H1 (cell line): ENCODE measurements at regions not wholly inside any gene's neighbourhood (a gene's known extent, or its start where the extent isn't known, plus 50 kb on each side); places are given as distances from the start of the nearest gene placed in this dataset.

Experiments
- CTCF ChIA-PET: fragments of 300-600 bp; sonication (Branson Sonifier 250); formaldehyde crosslinking; loops from one replicate; lab custom pipeline; 2021; ENCODE audit not compliant: partially characterized antibody; lab: Charles Lee
- POLR2A ChIA-PET: fragments of 300-600 bp; sonication (Branson Sonifier 250); formaldehyde crosslinking; loops from one replicate; lab custom pipeline; 2021; ENCODE audit warnings: inconsistent platforms; ENCODE audit not compliant: partially characterized antibody; lab: Charles Lee
- DNase-seq, 2 experiments: peaks; one replicate each; pipeline versions ENCODE4 v3.0.0 to v3.0.0-alpha.2; 2010 to 2022; ENCODE audit warnings: low spot score in 2 of 2, low read depth in 1 of 2, mixed read lengths in 1 of 2
- FAIRE-seq: peaks from 2 replicates; lab custom pipeline; 2011; peaks lifted over from hg19 to GRCh38; lab: Jason Lieb, UNC
- H2AFZ ChIP-seq: 2 replicates; pipeline ENCODE4 v1.8.1; 2012; ENCODE audit warnings: low read length, inconsistent platforms
- H2AK5ac ChIP-seq: 2 replicates; pipeline ENCODE4 v1.6.1; 2013; ENCODE audit warnings: low read depth, low read length
- H2BK120ac ChIP-seq: replicated peaks from 2 replicates; pipeline ENCODE3; 2013; ENCODE audit warnings: low read depth, low read length, inconsistent platforms
- H2BK12ac ChIP-seq: 2 replicates; pipeline ENCODE4 v1.6.1; 2013; ENCODE audit warnings: low read depth, low read length
- H2BK15ac ChIP-seq: 2 replicates; pipeline ENCODE4 v1.6.1; 2013; ENCODE audit warnings: low read length
- H2BK20ac ChIP-seq: 2 replicates; pipeline ENCODE4 v1.6.1; 2013; ENCODE audit warnings: low read length
- H2BK5ac ChIP-seq: 2 replicates; pipeline ENCODE4 v1.6.1; 2013; ENCODE audit warnings: low read depth, low read length
- H3K14ac ChIP-seq: 2 replicates; pipeline ENCODE4 v1.6.1; 2013; ENCODE audit warnings: inconsistent platforms; ENCODE audit not compliant: insufficient read length
- H3K18ac ChIP-seq: 2 replicates; pipeline ENCODE4 v1.6.1; 2013; ENCODE audit warnings: low read length; ENCODE audit errors: extremely low read depth
- H3K23ac ChIP-seq: 2 replicates; pipeline ENCODE4 v1.6.1; 2013; ENCODE audit warnings: inconsistent platforms; ENCODE audit not compliant: insufficient read length
- H3K23me2 ChIP-seq: 2 replicates; pipeline ENCODE4 v1.6.1; 2013; ENCODE audit warnings: low read depth, low read length
- H3K27ac ChIP-seq: 2 replicates; pipeline ENCODE4 v1.6.1; 2011; ENCODE audit warnings: low read depth, low read length, inconsistent platforms
- H3K27me3 ChIP-seq, 4 experiments: replicated peaks in 1 of 4; 1 replicate in 1 of 4; 2 replicates in 3 of 4; pipeline versions ENCODE4 v1.6.1 to v1.8.1; 2011 to 2013; ENCODE audit warnings: low read length in 3 of 4, mild to moderate bottlenecking in 3 of 4, inconsistent platforms in 2 of 4, mixed read lengths in 2 of 4, moderate library complexity in 1 of 4; ENCODE audit not compliant: control insufficient read depth in 3 of 4, insufficient read depth in 3 of 4; ENCODE audit errors: extremely low read depth in 1 of 4
- H3K36me3 ChIP-seq, 4 experiments: 2 replicates each; pipeline versions ENCODE4 v1.6.1 to v1.8.1; 2011 to 2013; ENCODE audit warnings: mild to moderate bottlenecking in 4 of 4, low read length in 3 of 4, moderate library complexity in 2 of 4, control low read depth in 1 of 4, inconsistent platforms in 1 of 4; ENCODE audit not compliant: insufficient read depth in 4 of 4, control insufficient read depth in 2 of 4
- H3K4ac ChIP-seq: replicated peaks from 2 replicates; pipeline ENCODE3; 2013; ENCODE audit warnings: low read length, low read depth, mixed read lengths, inconsistent platforms; ENCODE audit not compliant: insufficient read length
- H3K4me1 ChIP-seq, 4 experiments: replicated peaks in 1 of 4; 1 replicate in 1 of 4; 2 replicates in 3 of 4; pipeline versions ENCODE4 v1.6.1 to v1.8.1; 2011 to 2013; ENCODE audit warnings: low read length in 3 of 4, inconsistent platforms in 2 of 4, mixed read lengths in 1 of 4; ENCODE audit not compliant: insufficient read depth in 4 of 4, control insufficient read depth in 3 of 4
- H3K4me2 ChIP-seq, 2 experiments: 2 replicates each; pipeline versions ENCODE4 v1.6.1 to v1.8.1; 2011 to 2013; ENCODE audit warnings: low read depth in 2 of 2, low read length in 2 of 2, control low read depth in 1 of 2, inconsistent platforms in 1 of 2, mild to moderate bottlenecking in 1 of 2; ENCODE audit not compliant: insufficient read depth in 1 of 2
- H3K4me3 ChIP-seq, 4 experiments: fragments of 200-600, 300-600 bp in 1 of 4; sonication (generic), shearing (Covaris generic), sonication (Bioruptor Twin) in 1 of 4; 2 replicates each; pipeline versions ENCODE4 v1.5.1 to v1.8.1; 2011 to 2016; ENCODE audit warnings: low read length in 4 of 4, low read depth in 3 of 4, control low read depth in 2 of 4, inconsistent platforms in 2 of 4, mild to moderate bottlenecking in 2 of 4, mixed read lengths in 1 of 4, moderate library complexity in 1 of 4; ENCODE audit not compliant: insufficient read depth in 2 of 4; ENCODE audit errors: extremely low read depth in 1 of 4
- H3K56ac ChIP-seq: replicated peaks from 2 replicates; pipeline ENCODE3; 2013; ENCODE audit warnings: low read depth, mild to moderate bottlenecking, mixed read lengths, low read length, inconsistent platforms; ENCODE audit not compliant: insufficient read length
- H3K79me1 ChIP-seq: 2 replicates; pipeline ENCODE4 v1.6.1; 2013; ENCODE audit warnings: low read depth, low read length, control low read depth
- H3K79me2 ChIP-seq, 2 experiments: 2 replicates each; pipeline versions ENCODE4 v1.6.1 to v1.8.1; 2012 to 2013; ENCODE audit warnings: low read length in 2 of 2, mild to moderate bottlenecking in 2 of 2, inconsistent platforms in 1 of 2; ENCODE audit not compliant: insufficient read depth in 2 of 2, control insufficient read depth in 1 of 2
- H3K9ac ChIP-seq, 4 experiments: replicated peaks in 1 of 4; 1 replicate in 1 of 4; 2 replicates in 3 of 4; pipeline versions ENCODE4 v1.6.1 to v1.8.1; 2011 to 2013; ENCODE audit warnings: low read depth in 3 of 4, low read length in 3 of 4, control low read depth in 2 of 4, mild to moderate bottlenecking in 2 of 4, moderate library complexity in 2 of 4, inconsistent platforms in 1 of 4; ENCODE audit errors: extremely low read depth in 1 of 4
- H3K9me3 ChIP-seq, 2 experiments: 2 replicates each; pipeline versions ENCODE4 v1.6.1 to v1.8.1; 2012 to 2013; ENCODE audit warnings: mild to moderate bottlenecking in 2 of 2, moderate library complexity in 2 of 2, control low read depth in 1 of 2, inconsistent platforms in 1 of 2, low read depth in 1 of 2, low read length in 1 of 2, mixed read lengths in 1 of 2; ENCODE audit not compliant: insufficient read depth in 2 of 2
- H4K20me1 ChIP-seq, 2 experiments: replicated peaks in 1 of 2; 2 replicates each; pipeline versions ENCODE3 to v1.8.1; 2011 to 2013; ENCODE audit warnings: inconsistent platforms in 2 of 2, low read length in 2 of 2, mild to moderate bottlenecking in 1 of 2; ENCODE audit not compliant: insufficient read depth in 2 of 2, control insufficient read depth in 1 of 2
- H4K5ac ChIP-seq: 2 replicates; pipeline ENCODE4 v1.6.1; 2013; ENCODE audit warnings: low read length, low read depth, mixed read lengths, inconsistent platforms; ENCODE audit not compliant: insufficient read length
- H4K8ac ChIP-seq: 2 replicates; pipeline ENCODE4 v1.8.0; 2013; ENCODE audit warnings: mild to moderate bottlenecking, moderate library complexity, low read length, inconsistent platforms; ENCODE audit not compliant: insufficient read depth; ENCODE audit errors: extremely low read depth
- H4K91ac ChIP-seq: replicated peaks from 2 replicates; pipeline ENCODE3; 2013; ENCODE audit warnings: low read length, mixed read lengths, inconsistent platforms; ENCODE audit not compliant: insufficient read length
- CBX8 ChIP-seq: fragments of 300-800, 300-1000 bp; sonication (generic); IDR thresholded peaks from 2 replicates; pipeline ENCODE4 v1.7.1; 2016; ENCODE audit warnings: low read depth, low read length, borderline replicate concordance
- CHD2 ChIP-seq: IDR thresholded peaks from 2 replicates; pipeline ENCODE4 v1.6.1; 2012; ENCODE audit warnings: low read length, improper control_type of control experiment
- CTBP2 ChIP-seq: IDR thresholded peaks from 2 replicates; pipeline ENCODE4 v1.7.0; 2011; ENCODE audit warnings: borderline replicate concordance, mild to moderate bottlenecking, moderate library complexity, mixed read lengths, low read length; ENCODE audit not compliant: insufficient read depth, insufficient read length
- EGR1 ChIP-seq: IDR thresholded peaks from 2 replicates; pipeline ENCODE4 v1.6.1; 2011; ENCODE audit warnings: low read depth, low read length, borderline replicate concordance
- FOSL1 ChIP-seq: IDR thresholded peaks from 2 replicates; pipeline ENCODE4 v1.6.1; 2011; ENCODE audit warnings: mild to moderate bottlenecking, low read depth, low read length, moderate library complexity; ENCODE audit not compliant: insufficient read depth
- GTF2F1 ChIP-seq: IDR thresholded peaks from 2 replicates; pipeline ENCODE4 v1.6.1; 2012; ENCODE audit warnings: low read depth, low read length, improper control_type of control experiment, borderline replicate concordance
- HDAC6 ChIP-seq: IDR thresholded peaks from one replicate; pipeline ENCODE4 v1.7.1; 2012; ENCODE audit warnings: low read depth, mild to moderate bottlenecking, inconsistent platforms, low read length, moderate library complexity
- NANOG ChIP-seq: IDR thresholded peaks from 2 replicates; pipeline ENCODE4 v1.6.1; 2011; ENCODE audit warnings: low read length, low read depth, mild to moderate bottlenecking, inconsistent platforms; ENCODE audit not compliant: insufficient read depth, poor library complexity, severe bottlenecking
- POU5F1 ChIP-seq: IDR thresholded peaks from 2 replicates; pipeline ENCODE4 v1.6.1; 2011; ENCODE audit warnings: low read depth, mild to moderate bottlenecking, low read length, moderate library complexity
- RXRA ChIP-seq: IDR thresholded peaks from 2 replicates; pipeline ENCODE4 v1.6.1; 2011; ENCODE audit warnings: low read depth, mild to moderate bottlenecking, low read length, moderate library complexity; ENCODE audit not compliant: insufficient read depth
- SUZ12 ChIP-seq: fragments of 200-600 bp; sonication (generic); IDR thresholded peaks from 2 replicates; pipeline ENCODE4 v1.6.1; 2012; ENCODE audit warnings: mild to moderate bottlenecking, inconsistent platforms, low read length, moderate library complexity, mixed read lengths
- TAF1 ChIP-seq: IDR thresholded peaks from 2 replicates; pipeline ENCODE4 v1.6.1; 2011; ENCODE audit warnings: mild to moderate bottlenecking, low read depth, low read length
- ZNF274 ChIP-seq: IDR thresholded peaks from 2 replicates; pipeline ENCODE4 v1.7.0; 2012; ENCODE audit warnings: low read length, borderline replicate concordance; ENCODE audit errors: extremely low read depth

GRCh38 chr1:4428711-4429110 lies 225.7 kb upstream of the AJAP1 start:
- H3K79me1 ChIP-seq: no peaks in the 10 kb centered on the region
- no peak overlapping the region for H3K27ac ChIP-seq
- H4K20me1 ChIP-seq: peaks cover 0 to 2% of the 10 kb centered on the region in 2 experiments
- H3K4ac ChIP-seq: no peak overlapping the region
- CTCF ChIA-PET: no interaction called here
- no peak overlapping the region for H4K5ac ChIP-seq
- H3K4me1 ChIP-seq: no peaks in the 10 kb centered on the region; a peak in 1 of 7 replicates
- no peak overlapping the region for H3K18ac ChIP-seq
- DNase-seq (no peak), FAIRE-seq (no peak)
- no peak overlapping the region for H4K91ac ChIP-seq
- no peak overlapping the region for H3K56ac ChIP-seq
- no peak overlapping the region for H2BK5ac ChIP-seq
- no peak overlapping the region for H2BK20ac ChIP-seq
- H3K14ac ChIP-seq: no peak overlapping the region
- no peaks in the 10 kb centered on the region for H3K79me2 ChIP-seq
- peaks cover 2% of the 10 kb centered on the region; the same call in 1 of the 2 replicates for H3K23me2 ChIP-seq
- H3K23ac ChIP-seq: no peak overlapping the region
- H2BK15ac ChIP-seq: no peak overlapping the region
- H3K27me3 ChIP-seq: peaks cover 0 to 2% (median 0%) of the 10 kb centered on the region in 4 experiments; a peak in 1 of 7 replicates
- H3K9me3 ChIP-seq: peaks cover 6 to 46% of the 10 kb centered on the region in 2 experiments; a peak in 2 of 4 replicates
- no peak overlapping the region for H3K4me2 ChIP-seq
- no peak overlapping the region for H2BK120ac ChIP-seq
- H2AK5ac ChIP-seq: no peak overlapping the region
- no peak overlapping the region for H4K8ac ChIP-seq
- H3K9ac ChIP-seq: no peak overlapping the region
- POLR2A ChIA-PET: no interaction called here
- H2AFZ ChIP-seq: no peak overlapping the region
- no peak overlapping the region for H3K4me3 ChIP-seq
- H3K36me3 ChIP-seq: no peaks in the 10 kb centered on the region
- no peak overlapping the region for H2BK12ac ChIP-seq
- no peak for TF ChIP-seq ZNF274
- no peak for TF ChIP-seq CTBP2
- no peak for TF ChIP-seq HDAC6
- TF ChIP-seq RXRA: no peak
- no peak for TF ChIP-seq TAF1
- TF ChIP-seq GTF2F1: no peak
- TF ChIP-seq NANOG: no peak
- no peak for TF ChIP-seq SUZ12
- no peak for TF ChIP-seq CHD2
- no peak for TF ChIP-seq POU5F1
- TF ChIP-seq CBX8: no peak
- TF ChIP-seq FOSL1: no peak
- TF ChIP-seq EGR1: no peak
